ENCODE measurements at regions not wholly inside any gene's neighbourhood (a gene's known extent, or its start where the extent isn't known, plus 50 kb on each side); places are given as distances from the start of the nearest gene placed in this dataset.

GRCh38 chr3:59551834-59552233, 502.0 kb upstream of the CFAP20DC start:
- Mint-ChIP-seq H3K27me3 (no peaks in the 10 kb centered on the region), H3K4me1 (no peaks in the 10 kb centered on the region), H3K27ac (no peak overlapping the region), H3K9me3 (no peaks in the 10 kb centered on the region), H3K36me3 (no peaks in the 10 kb centered on the region), H3K4me3 (no peak overlapping the region)
- no peak for DNase-seq

GRCh38 chr3:59549962-59550361, 500.1 kb upstream of the CFAP20DC start:
- no peak overlapping the region for H3K4me3 Mint-ChIP-seq
- H3K27me3 Mint-ChIP-seq: no peaks in the 10 kb centered on the region
- no peak overlapping the region for H3K27ac Mint-ChIP-seq
- no peak for DNase-seq
- no peaks in the 10 kb centered on the region for H3K4me1 Mint-ChIP-seq
- no peaks in the 10 kb centered on the region for H3K36me3 Mint-ChIP-seq
- H3K9me3 Mint-ChIP-seq: no peaks in the 10 kb centered on the region

- Mint-ChIP-seq H3K4me1 (no peaks in the 10 kb centered on the region), H3K36me3 (no peaks in the 10 kb centered on the region), H3K4me3 (no peak overlapping the region), H3K9me3 (no peaks in the 10 kb centered on the region), H3K27me3 (no peaks in the 10 kb centered on the region), H3K27ac (no peak overlapping the region)
- DNase-seq: no peak
Measured at GRCh38 chr3:59547874-59548273, 498.0 kb upstream of the CFAP20DC start.

GRCh38 chr3:59546522-59546921, 496.7 kb upstream of the CFAP20DC start:
- Mint-ChIP-seq H3K27ac (no peak overlapping the region), H3K27me3 (no peaks in the 10 kb centered on the region), H3K36me3 (no peaks in the 10 kb centered on the region), H3K4me1 (peaks cover 8% of the 10 kb centered on the region), H3K4me3 (no peak overlapping the region), H3K9me3 (no peaks in the 10 kb centered on the region)
- no peak for DNase-seq

- no peaks in the 10 kb centered on the region for H3K36me3 Mint-ChIP-seq
- peaks cover 8% of the 10 kb centered on the region for H3K4me1 Mint-ChIP-seq
- H3K9me3 Mint-ChIP-seq: no peaks in the 10 kb centered on the region
- no peak overlapping the region for H3K4me3 Mint-ChIP-seq
- H3K27me3 Mint-ChIP-seq: no peaks in the 10 kb centered on the region
- H3K27ac Mint-ChIP-seq: no peak overlapping the region
- no peak for DNase-seq
Measured at GRCh38 chr3:59545374-59545773, 495.5 kb upstream of the CFAP20DC start.

GRCh38 chr3:59542276-59542675, 492.5 kb upstream of the CFAP20DC start:
- no peaks in the 10 kb centered on the region for H3K27me3 Mint-ChIP-seq
- H3K9me3 Mint-ChIP-seq: no peaks in the 10 kb centered on the region
- H3K27ac Mint-ChIP-seq: no peak overlapping the region
- no peak for DNase-seq
- H3K36me3 Mint-ChIP-seq: no peaks in the 10 kb centered on the region
- peaks cover 8% of the 10 kb centered on the region for H3K4me1 Mint-ChIP-seq
- H3K4me3 Mint-ChIP-seq: no peak overlapping the region

- H3K27ac Mint-ChIP-seq: no peak overlapping the region
- H3K27me3 Mint-ChIP-seq: no peaks in the 10 kb centered on the region
- H3K4me3 Mint-ChIP-seq: no peak overlapping the region
- peaks cover 8% of the 10 kb centered on the region for H3K4me1 Mint-ChIP-seq
- no peaks in the 10 kb centered on the region for H3K9me3 Mint-ChIP-seq
- no peaks in the 10 kb centered on the region for H3K36me3 Mint-ChIP-seq
- DNase-seq: no peak
Measured at GRCh38 chr3:59540696-59541095, 490.9 kb upstream of the CFAP20DC start.

GRCh38 chr3:59540241-59540640, 490.4 kb upstream of the CFAP20DC start:
- Mint-ChIP-seq H3K4me1 (peaks cover 8% of the 10 kb centered on the region), H3K4me3 (no peak overlapping the region), H3K36me3 (no peaks in the 10 kb centered on the region), H3K27ac (no peak overlapping the region), H3K9me3 (no peaks in the 10 kb centered on the region), H3K27me3 (no peaks in the 10 kb centered on the region)
- DNase-seq: no peak

- Mint-ChIP-seq H3K4me1 (peaks cover 8% of the 10 kb centered on the region), H3K4me3 (no peak overlapping the region), H3K36me3 (no peaks in the 10 kb centered on the region), H3K9me3 (no peaks in the 10 kb centered on the region), H3K27ac (no peak overlapping the region), H3K27me3 (no peaks in the 10 kb centered on the region)
- no peak for DNase-seq
Measured at GRCh38 chr3:59538753-59539432, 489.1 kb upstream of the CFAP20DC start.

- no peaks in the 10 kb centered on the region for H3K4me1 Mint-ChIP-seq
- H3K4me3 Mint-ChIP-seq: no peak overlapping the region
- no peaks in the 10 kb centered on the region for H3K9me3 Mint-ChIP-seq
- no peaks in the 10 kb centered on the region for H3K36me3 Mint-ChIP-seq
- H3K27me3 Mint-ChIP-seq: no peaks in the 10 kb centered on the region
- H3K27ac Mint-ChIP-seq: no peak overlapping the region
- no peak for DNase-seq
Measured at GRCh38 chr3:59535791-59536221, 486.0 kb upstream of the CFAP20DC start.

- Mint-ChIP-seq H3K27ac (no peak overlapping the region), H3K27me3 (no peaks in the 10 kb centered on the region), H3K4me3 (no peak overlapping the region), H3K9me3 (no peaks in the 10 kb centered on the region), H3K4me1 (peaks cover 6% of the 10 kb centered on the region), H3K36me3 (no peaks in the 10 kb centered on the region)
- no peak for DNase-seq
Measured at GRCh38 chr3:59531994-59532393, 482.2 kb upstream of the CFAP20DC start.

GRCh38 chr3:59531066-59531745, 481.4 kb upstream of the CFAP20DC start:
- H3K4me1 Mint-ChIP-seq: peaks cover 6% of the 10 kb centered on the region
- H3K4me3 Mint-ChIP-seq: no peak overlapping the region
- no peaks in the 10 kb centered on the region for H3K27me3 Mint-ChIP-seq
- H3K27ac Mint-ChIP-seq: no peak overlapping the region
- peaks cover 4% of the 10 kb centered on the region for H3K9me3 Mint-ChIP-seq
- peaks cover under 1% of the 10 kb centered on the region for H3K36me3 Mint-ChIP-seq
- DNase-seq: no peak

- peaks cover 8% of the 10 kb centered on the region for H3K9me3 Mint-ChIP-seq
- H3K4me1 Mint-ChIP-seq: peaks cover 6% of the 10 kb centered on the region
- no peak overlapping the region for H3K27ac Mint-ChIP-seq
- H3K27me3 Mint-ChIP-seq: no peaks in the 10 kb centered on the region
- no peak for DNase-seq
- H3K36me3 Mint-ChIP-seq: peaks cover 1% of the 10 kb centered on the region
- no peak overlapping the region for H3K4me3 Mint-ChIP-seq
Measured at GRCh38 chr3:59528251-59528650, 478.4 kb upstream of the CFAP20DC start.

GRCh38 chr3:59527493-59527892, 477.7 kb upstream of the CFAP20DC start:
- Mint-ChIP-seq H3K27me3 (no peaks in the 10 kb centered on the region), H3K4me1 (peaks cover 6% of the 10 kb centered on the region), H3K9me3 (peaks cover 8% of the 10 kb centered on the region), H3K36me3 (peaks cover 1% of the 10 kb centered on the region), H3K27ac (peak overlapping the region; percentile 68), H3K4me3 (no peak overlapping the region)
- no peak for DNase-seq

- Mint-ChIP-seq H3K27ac (peak overlapping the region; percentile 68), H3K4me3 (peak overlapping the region; percentile 11), H3K4me1 (peaks cover 6% of the 10 kb centered on the region), H3K9me3 (peaks cover 8% of the 10 kb centered on the region), H3K27me3 (no peaks in the 10 kb centered on the region), H3K36me3 (peaks cover 1% of the 10 kb centered on the region)
- no peak for DNase-seq
Measured at GRCh38 chr3:59526999-59527398, 477.2 kb upstream of the CFAP20DC start.

GRCh38 chr3:59522550-59522949, 472.7 kb upstream of the CFAP20DC start:
- Mint-ChIP-seq H3K4me1 (peaks cover 5% of the 10 kb centered on the region), H3K4me3 (no peak overlapping the region), H3K36me3 (peaks cover 1% of the 10 kb centered on the region), H3K27ac (no peak overlapping the region), H3K27me3 (no peaks in the 10 kb centered on the region), H3K9me3 (peaks cover 8% of the 10 kb centered on the region)
- no peak for DNase-seq

Data from activated naive CD8-positive, alpha-beta T cell treated with anti-CD3 and anti-CD28 coated beads for 36 hours (primary cell).